ENCODE measurements at regions not wholly inside any gene's neighbourhood (a gene's known extent, or its start where the extent isn't known, plus 50 kb on each side); places are given as distances from the start of the nearest gene placed in this dataset.
"Not testable (repeated sequence)": the region's sequence is repeated elsewhere in the genome, so short reads cannot be mapped to it uniquely, and the experiment has no call there.

GRCh38 chr7:114303301-114303700, 111.3 kb upstream of the FOXP2 start:
- Mint-ChIP-seq H3K9me3 (no peaks in the 10 kb centered on the region), H3K27ac (no peak overlapping the region), H3K4me3 (no peak overlapping the region), H3K36me3 (ENCODE audit: low read depth) (no peaks in the 10 kb centered on the region), H3K27me3 (no peaks in the 10 kb centered on the region), H3K4me1 (ENCODE audit: low read depth) (no peaks in the 10 kb centered on the region)

GRCh38 chr7:114302858-114303257, 111.8 kb upstream of the FOXP2 start:
- no peak overlapping the region for H3K4me3 Mint-ChIP-seq
- no peaks in the 10 kb centered on the region for H3K9me3 Mint-ChIP-seq
- no peaks in the 10 kb centered on the region for H3K4me1 Mint-ChIP-seq (ENCODE audit: low read depth)
- H3K27ac Mint-ChIP-seq: no peak overlapping the region
- no peaks in the 10 kb centered on the region for H3K36me3 Mint-ChIP-seq (ENCODE audit: low read depth)
- no peaks in the 10 kb centered on the region for H3K27me3 Mint-ChIP-seq

GRCh38 chr7:114298011-114298410, 116.6 kb upstream of the FOXP2 start:
- Mint-ChIP-seq H3K36me3 (ENCODE audit: low read depth) (no peaks in the 10 kb centered on the region), H3K4me1 (ENCODE audit: low read depth) (no peaks in the 10 kb centered on the region), H3K4me3 (no peak overlapping the region), H3K9me3 (no peaks in the 10 kb centered on the region), H3K27ac (no peak overlapping the region), H3K27me3 (peaks cover 3% of the 10 kb centered on the region)

- peaks cover 3% of the 10 kb centered on the region for H3K27me3 Mint-ChIP-seq
- H3K36me3 Mint-ChIP-seq (ENCODE audit: low read depth): no peaks in the 10 kb centered on the region
- H3K27ac Mint-ChIP-seq: no peak overlapping the region
- no peaks in the 10 kb centered on the region for H3K4me1 Mint-ChIP-seq (ENCODE audit: low read depth)
- no peaks in the 10 kb centered on the region for H3K9me3 Mint-ChIP-seq
- H3K4me3 Mint-ChIP-seq: no peak overlapping the region
These were observed 117.5 kb upstream of the FOXP2 start for GRCh38 chr7:114297121-114297520.

- no peaks in the 10 kb centered on the region for H3K4me1 Mint-ChIP-seq (ENCODE audit: low read depth)
- H3K27me3 Mint-ChIP-seq: peaks cover 3% of the 10 kb centered on the region
- H3K36me3 Mint-ChIP-seq (ENCODE audit: low read depth): no peaks in the 10 kb centered on the region
- no peak overlapping the region for H3K27ac Mint-ChIP-seq
- H3K9me3 Mint-ChIP-seq: no peaks in the 10 kb centered on the region
- no peak overlapping the region for H3K4me3 Mint-ChIP-seq
These were observed 119.1 kb upstream of the FOXP2 start for GRCh38 chr7:114295522-114295921.

- H3K36me3 Mint-ChIP-seq (ENCODE audit: low read depth): no peaks in the 10 kb centered on the region
- H3K27ac Mint-ChIP-seq: no peak overlapping the region
- H3K4me3 Mint-ChIP-seq: no peak overlapping the region
- no peaks in the 10 kb centered on the region for H3K9me3 Mint-ChIP-seq
- peaks cover 3% of the 10 kb centered on the region for H3K27me3 Mint-ChIP-seq
- H3K4me1 Mint-ChIP-seq (ENCODE audit: low read depth): no peaks in the 10 kb centered on the region
These were observed 120.6 kb upstream of the FOXP2 start for GRCh38 chr7:114294036-114294435.

- Mint-ChIP-seq H3K4me3 (no peak overlapping the region), H3K27me3 (peaks cover 3% of the 10 kb centered on the region), H3K27ac (no peak overlapping the region), H3K36me3 (ENCODE audit: low read depth) (no peaks in the 10 kb centered on the region), H3K9me3 (no peaks in the 10 kb centered on the region), H3K4me1 (ENCODE audit: low read depth) (no peaks in the 10 kb centered on the region)
These were observed 121.2 kb upstream of the FOXP2 start for GRCh38 chr7:114293289-114294012.

GRCh38 chr7:114279901-114280300, 134.7 kb upstream of the FOXP2 start:
- H3K27ac Mint-ChIP-seq: no peak overlapping the region
- H3K4me1 Mint-ChIP-seq (ENCODE audit: low read depth): no peaks in the 10 kb centered on the region
- no peaks in the 10 kb centered on the region for H3K36me3 Mint-ChIP-seq (ENCODE audit: low read depth)
- no peak overlapping the region for H3K4me3 Mint-ChIP-seq
- no peaks in the 10 kb centered on the region for H3K9me3 Mint-ChIP-seq
- no peaks in the 10 kb centered on the region for H3K27me3 Mint-ChIP-seq

GRCh38 chr7:114273218-114273617, 141.4 kb upstream of the FOXP2 start:
- no peaks in the 10 kb centered on the region for H3K4me1 Mint-ChIP-seq (ENCODE audit: low read depth)
- H3K36me3 Mint-ChIP-seq (ENCODE audit: low read depth): no peaks in the 10 kb centered on the region
- H3K4me3 Mint-ChIP-seq: no peak overlapping the region
- no peaks in the 10 kb centered on the region for H3K27me3 Mint-ChIP-seq
- no peak overlapping the region for H3K27ac Mint-ChIP-seq
- no peaks in the 10 kb centered on the region for H3K9me3 Mint-ChIP-seq

- Mint-ChIP-seq H3K27me3 (no peaks in the 10 kb centered on the region), H3K36me3 (ENCODE audit: low read depth) (no peaks in the 10 kb centered on the region), H3K4me1 (ENCODE audit: low read depth) (no peaks in the 10 kb centered on the region), H3K4me3 (no peak overlapping the region), H3K27ac (no peak overlapping the region), H3K9me3 (peaks cover 3% of the 10 kb centered on the region)
These were observed 144.9 kb upstream of the FOXP2 start for GRCh38 chr7:114269714-114270113.

GRCh38 chr7:114267550-114267949, 147.1 kb upstream of the FOXP2 start:
- H3K36me3 Mint-ChIP-seq (ENCODE audit: low read depth); H3K4me3 Mint-ChIP-seq; H3K4me1 Mint-ChIP-seq (ENCODE audit: low read depth); H3K27ac Mint-ChIP-seq; H3K27me3 Mint-ChIP-seq; H3K9me3 Mint-ChIP-seq: not testable (repeated sequence)

- Mint-ChIP-seq H3K4me3 (no peak overlapping the region), H3K27ac (no peak overlapping the region), H3K27me3 (no peaks in the 10 kb centered on the region), H3K36me3 (ENCODE audit: low read depth) (no peaks in the 10 kb centered on the region), H3K9me3 (peaks cover 3% of the 10 kb centered on the region), H3K4me1 (ENCODE audit: low read depth) (no peaks in the 10 kb centered on the region)
These were observed 150.6 kb upstream of the FOXP2 start for GRCh38 chr7:114264023-114264422.

- no peaks in the 10 kb centered on the region for H3K36me3 Mint-ChIP-seq (ENCODE audit: low read depth)
- H3K4me3 Mint-ChIP-seq: no peak overlapping the region
- H3K9me3 Mint-ChIP-seq: peaks cover 3% of the 10 kb centered on the region
These were observed 151.4 kb upstream of the FOXP2 start for GRCh38 chr7:114263219-114263618.

GRCh38 chr7:114255404-114255841, 159.2 kb upstream of the FOXP2 start:
- Mint-ChIP-seq H3K9me3 (no peaks in the 10 kb centered on the region), H3K27ac (no peak overlapping the region), H3K36me3 (ENCODE audit: low read depth) (no peaks in the 10 kb centered on the region), H3K27me3 (no peaks in the 10 kb centered on the region), H3K4me3 (no peak overlapping the region), H3K4me1 (ENCODE audit: low read depth) (no peaks in the 10 kb centered on the region)

More at GRCh38 chr7:114263219-114263618, 151.4 kb upstream of the FOXP2 start:
- no peaks in the 10 kb centered on the region for H3K27me3 Mint-ChIP-seq
- no peaks in the 10 kb centered on the region for H3K4me1 Mint-ChIP-seq (ENCODE audit: low read depth)
- no peak overlapping the region for H3K27ac Mint-ChIP-seq

GRCh38 chr7:114243646-114244045, 171.0 kb upstream of the FOXP2 start:
- Mint-ChIP-seq H3K27ac (no peak overlapping the region), H3K27me3 (no peaks in the 10 kb centered on the region), H3K4me3 (no peak overlapping the region), H3K36me3 (ENCODE audit: low read depth) (no peaks in the 10 kb centered on the region), H3K9me3 (peaks cover 3% of the 10 kb centered on the region), H3K4me1 (ENCODE audit: low read depth) (no peaks in the 10 kb centered on the region)

GRCh38 chr7:114242992-114243507, 171.6 kb upstream of the FOXP2 start:
- Mint-ChIP-seq H3K4me1 (ENCODE audit: low read depth) (no peaks in the 10 kb centered on the region), H3K27me3 (no peaks in the 10 kb centered on the region), H3K9me3 (peaks cover 3% of the 10 kb centered on the region)

More at GRCh38 chr7:114242992-114243507, 171.6 kb upstream of the FOXP2 start:
- Mint-ChIP-seq H3K36me3 (ENCODE audit: low read depth) (no peaks in the 10 kb centered on the region), H3K4me3 (no peak overlapping the region), H3K27ac (no peak overlapping the region)

Measured in stimulated activated naive CD8-positive, alpha-beta T cell treated with anti-CD3 and anti-CD28 coated beads, Interleukin-15, Interleukin-2, amounts not matched to agents 100 ng/mL and 50 ng/mL, for 24 hours (primary cell).